GM21786 (cell line): ENCODE measurements at regions not wholly inside any gene's neighbourhood (a gene's known extent, or its start where the extent isn't known, plus 50 kb on each side); places are given as distances from the start of the nearest gene placed in this dataset.

ENCODE experiments used
- ATAC-seq: cut with Tn5 transposase; IDR thresholded peaks from one replicate; pipeline ENCODE4 v1.9.1; 2021; ENCODE audit not compliant: unreplicated experiment

- no peak for ATAC-seq
Measured at GRCh38 chr4:128338634-128339355, 51.2 kb upstream of the PGRMC2 start.

GRCh38 chr4:128337863-128338262, 50.2 kb upstream of the PGRMC2 start:
- no peak for ATAC-seq
